CD4-positive, CD25-positive, alpha-beta regulatory T cell (primary cell): ENCODE measurements at regions not wholly inside any gene's neighbourhood (a gene's known extent, or its start where the extent isn't known, plus 50 kb on each side); places are given as distances from the start of the nearest gene placed in this dataset.

ENCODE experiments used
- ATAC-seq, 2 donors: fragments of 150-1000 bp; cut with Tn5 transposase; one replicate each; pipeline ENCODE4 v1.10.0; 2021; ENCODE audit warnings: low read depth in 2 of 2, moderate number of reproducible peaks in 2 of 2, moderate library complexity in 1 of 2
- DNase-seq, 3 donors: peaks; one replicate each; pipeline versions ENCODE4 v3.0.0 to v3.0.0-alpha.2; 2012 to 2022; ENCODE audit warnings: mixed read lengths in 1 of 3
- H3K27ac ChIP-seq: one replicate; pipeline ENCODE4 v1.7.0; 2013; ENCODE audit warnings: mild to moderate bottlenecking, low read length; ENCODE audit not compliant: insufficient read depth, poor library complexity, severe bottlenecking
- H3K27me3 ChIP-seq: one replicate; pipeline ENCODE4 v1.7.0; 2013; ENCODE audit warnings: low read length; ENCODE audit not compliant: control insufficient read depth, insufficient read depth
- H3K36me3 ChIP-seq: one replicate; pipeline ENCODE4 v1.7.0; 2013; ENCODE audit warnings: mild to moderate bottlenecking, low read length, moderate library complexity; ENCODE audit not compliant: control insufficient read depth, insufficient read depth
- H3K4me1 ChIP-seq: 2 replicates; pipeline ENCODE4 v1.7.0; 2013; ENCODE audit warnings: mild to moderate bottlenecking, low read length; ENCODE audit not compliant: insufficient read depth, control insufficient read depth, poor library complexity, severe bottlenecking
- H3K4me3 ChIP-seq: one replicate; pipeline ENCODE4 v1.7.0; 2013; ENCODE audit warnings: low read depth, mild to moderate bottlenecking, low read length, moderate library complexity
- H3K9me3 ChIP-seq, 2 experiments: 1 replicate in 1 of 2; 2 replicates in 1 of 2; pipeline ENCODE4 v1.7.0; 2013; ENCODE audit warnings: low read length in 2 of 2, mild to moderate bottlenecking in 1 of 2, moderate library complexity in 1 of 2; ENCODE audit not compliant: control insufficient read depth in 2 of 2
- H3K27ac Mint-ChIP-seq, 3 donors: one replicate each; pipeline ENCODE4 v1.8.0; 2020 to 2022; ENCODE audit warnings: mild to moderate bottlenecking in 3 of 3, mixed read lengths in 3 of 3, moderate library complexity in 2 of 3
- H3K27me3 Mint-ChIP-seq: one replicate; pipeline ENCODE4 v1.8.0; 2022; ENCODE audit warnings: mild to moderate bottlenecking, mixed read lengths
- H3K36me3 Mint-ChIP-seq: one replicate; pipeline ENCODE4 v1.8.0; 2020; ENCODE audit warnings: mixed read lengths
- H3K4me1 Mint-ChIP-seq, 4 donors: one replicate each; pipeline ENCODE4 v1.8.0; 2020 to 2022; ENCODE audit warnings: mixed read lengths in 4 of 4, mild to moderate bottlenecking in 1 of 4
- H3K4me3 Mint-ChIP-seq, 4 donors: one replicate each; pipeline ENCODE4 v1.8.0; 2020 to 2022; ENCODE audit warnings: mild to moderate bottlenecking in 4 of 4, mixed read lengths in 4 of 4, moderate library complexity in 3 of 4
- H3K9me3 Mint-ChIP-seq, 7 donors: one replicate each; pipeline ENCODE4 v1.8.0; 2020 to 2022; ENCODE audit warnings: mixed read lengths in 7 of 7, mild to moderate bottlenecking in 3 of 7, moderate library complexity in 2 of 7

DNA sequence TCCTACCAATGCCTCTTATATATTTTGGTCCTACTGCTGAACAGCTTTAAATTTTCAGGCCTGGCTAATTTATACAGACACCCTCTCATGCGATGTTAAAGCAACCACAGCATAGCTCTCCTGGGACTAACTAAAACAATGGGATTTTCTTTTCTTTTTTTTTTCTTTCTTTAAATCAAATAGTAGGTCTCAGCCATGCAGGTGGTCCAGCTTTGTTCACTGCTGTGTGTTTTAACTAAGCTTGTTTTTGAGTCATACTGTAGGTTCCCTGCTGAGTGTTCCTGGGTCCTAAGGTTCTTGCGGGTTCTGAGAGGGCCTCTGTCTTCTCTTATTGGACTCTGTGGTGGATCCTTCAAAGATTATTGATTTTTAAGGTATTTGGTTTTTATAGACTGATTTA lies 113.1 kb upstream of the SORCS1 start:
- no peaks in the 10 kb centered on the region for H3K36me3 ChIP-seq
- H3K4me3 ChIP-seq = no peak overlapping the region
- H3K27ac ChIP-seq = no peak overlapping the region
- H3K27me3 ChIP-seq = no peaks in the 10 kb centered on the region
- DNase-seq (no peak), ATAC-seq (no peak)
- no peaks in the 10 kb centered on the region for H3K27me3 Mint-ChIP-seq
- H3K27ac Mint-ChIP-seq = no peak overlapping the region
- no peaks in the 10 kb centered on the region for H3K9me3 ChIP-seq
- no peaks in the 10 kb centered on the region for H3K36me3 Mint-ChIP-seq
- no peaks in the 10 kb centered on the region for H3K4me1 Mint-ChIP-seq
- no peaks in the 10 kb centered on the region for H3K4me1 ChIP-seq
- peaks cover 3 to 34% (median 10%) of the 10 kb centered on the region in 7 donors for H3K9me3 Mint-ChIP-seq
- no peak overlapping the region for H3K4me3 Mint-ChIP-seq

DNA sequence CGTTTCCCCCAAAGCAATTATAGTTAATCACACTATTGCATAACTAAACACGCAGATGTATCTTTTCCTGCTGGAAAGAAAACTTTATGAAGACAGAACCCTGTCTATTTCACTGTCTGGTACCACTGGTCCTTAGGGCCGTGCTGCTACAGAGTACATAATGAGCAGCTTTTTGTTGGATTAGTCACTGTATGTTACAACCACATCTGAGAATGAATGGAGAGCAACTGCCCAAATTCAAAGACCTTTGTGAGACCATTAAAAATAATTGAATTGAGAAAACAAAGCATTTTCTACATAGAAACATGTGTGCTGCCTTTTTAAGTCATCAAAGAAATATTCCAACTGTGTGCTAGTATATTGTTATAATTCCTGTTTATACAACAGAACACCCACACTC lies 111.3 kb upstream of the SORCS1 start:
- Histone ChIP-seq H3K27me3 (no peaks in the 10 kb centered on the region), H3K9me3 (no peaks in the 10 kb centered on the region), H3K4me3 (no peak overlapping the region), H3K36me3 (no peaks in the 10 kb centered on the region), H3K27ac (no peak overlapping the region), H3K4me1 (no peaks in the 10 kb centered on the region)
- H3K4me3 Mint-ChIP-seq = no peak overlapping the region
- DNase-seq (no peak), ATAC-seq (no peak)
- H3K27ac Mint-ChIP-seq = no peak overlapping the region
- H3K9me3 Mint-ChIP-seq = peaks cover 3 to 33% (median 10%) of the 10 kb centered on the region in 7 donors
- no peaks in the 10 kb centered on the region for H3K4me1 Mint-ChIP-seq
- H3K36me3 Mint-ChIP-seq = no peaks in the 10 kb centered on the region
- H3K27me3 Mint-ChIP-seq = no peaks in the 10 kb centered on the region

DNA sequence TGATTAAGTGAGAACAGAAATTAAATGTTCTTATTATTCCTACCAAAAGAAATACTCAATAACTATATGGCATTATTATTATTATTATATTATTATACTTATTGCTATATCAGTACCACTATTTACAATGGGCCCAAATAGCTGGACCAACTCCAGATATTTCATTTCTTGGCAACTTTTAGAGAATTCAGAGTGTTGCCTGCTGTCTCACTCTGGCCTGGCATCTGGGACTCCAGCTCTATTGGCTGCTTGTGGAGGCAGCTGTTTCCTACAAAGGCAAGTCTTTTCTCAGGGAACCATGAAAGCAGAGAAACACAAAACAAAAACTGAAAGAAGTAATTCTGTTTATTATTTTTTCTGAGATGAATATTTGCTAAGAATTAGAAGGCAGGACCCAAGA lies 105.1 kb upstream of the SORCS1 start:
- H3K9me3 Mint-ChIP-seq = peaks cover 4 to 37% (median 13%) of the 10 kb centered on the region in 7 donors
- Histone ChIP-seq H3K27me3 (no peaks in the 10 kb centered on the region), H3K27ac (no peak overlapping the region), H3K9me3 (peaks cover 2 to 3% of the 10 kb centered on the region in 2 experiments), H3K36me3 (no peaks in the 10 kb centered on the region), H3K4me1 (no peaks in the 10 kb centered on the region), H3K4me3 (no peak overlapping the region)
- DNase-seq (no peak), ATAC-seq (no peak)
- H3K27ac Mint-ChIP-seq = no peak overlapping the region
- H3K36me3 Mint-ChIP-seq = no peaks in the 10 kb centered on the region
- H3K4me1 Mint-ChIP-seq = no peaks in the 10 kb centered on the region
- H3K4me3 Mint-ChIP-seq = no peak overlapping the region
- no peaks in the 10 kb centered on the region for H3K27me3 Mint-ChIP-seq

DNA sequence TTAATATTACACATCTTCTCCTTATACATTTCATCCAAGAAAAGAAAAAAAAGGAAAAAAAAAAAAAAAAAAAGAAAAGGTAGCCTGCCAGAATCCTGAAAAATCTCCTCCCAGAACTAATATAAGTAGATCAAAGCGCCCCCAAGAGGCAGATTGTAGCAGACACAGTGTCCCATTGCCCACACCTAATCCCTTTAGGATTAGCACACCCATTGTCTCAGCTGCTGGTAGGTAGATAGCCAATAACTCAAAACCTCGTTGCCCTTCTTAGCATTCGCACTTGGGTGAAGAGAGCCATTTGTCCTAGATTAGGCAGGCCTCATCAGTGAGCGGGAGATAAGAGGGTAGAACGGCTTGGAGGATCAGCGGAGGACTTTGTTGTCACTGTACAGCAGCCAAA lies 100.2 kb upstream of the SORCS1 start:
- no peak for ATAC-seq

DNA sequence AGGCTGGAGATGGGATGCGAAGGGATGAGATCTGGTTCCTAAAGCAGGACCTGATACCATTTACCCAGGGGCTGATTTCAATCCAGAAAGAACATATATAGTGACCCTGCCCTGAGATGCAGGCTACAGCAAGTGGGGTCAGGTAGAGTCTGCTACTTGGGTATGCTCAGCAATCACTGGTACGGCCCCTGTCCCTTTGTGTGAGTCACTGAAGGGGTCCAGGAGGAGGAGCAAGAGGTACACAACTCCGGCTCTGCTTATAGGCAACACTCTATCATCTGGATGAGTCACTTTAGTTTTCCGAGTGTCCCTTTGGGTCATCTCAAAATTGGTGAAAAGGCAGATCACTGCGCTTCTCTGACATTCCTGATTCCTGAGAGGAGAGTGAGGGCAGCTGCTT lies 79.6 kb upstream of the SORCS1 start:
- Histone ChIP-seq H3K9me3 (no peaks in the 10 kb centered on the region), H3K27me3 (no peaks in the 10 kb centered on the region), H3K4me1 (no peaks in the 10 kb centered on the region), H3K4me3 (no peak overlapping the region), H3K27ac (no peak overlapping the region), H3K36me3 (no peaks in the 10 kb centered on the region)
- Mint-ChIP-seq H3K9me3 (peaks cover 0 to 16% (median 5%) of the 10 kb centered on the region in 7 donors), H3K27ac (no peak overlapping the region), H3K27me3 (no peaks in the 10 kb centered on the region), H3K4me1 (no peaks in the 10 kb centered on the region), H3K4me3 (no peak overlapping the region), H3K36me3 (no peaks in the 10 kb centered on the region)
- DNase-seq = no peak
- ATAC-seq = no peak

More for the DNA sequence above, 100.2 kb upstream of the SORCS1 start:
- H3K27me3 Mint-ChIP-seq = no peaks in the 10 kb centered on the region
- Histone ChIP-seq H3K4me1 (no peaks in the 10 kb centered on the region), H3K27me3 (no peaks in the 10 kb centered on the region), H3K27ac (no peak overlapping the region), H3K36me3 (no peaks in the 10 kb centered on the region), H3K9me3 (peaks cover 0 to 3% of the 10 kb centered on the region in 2 experiments), H3K4me3 (no peak overlapping the region)
- H3K36me3 Mint-ChIP-seq = no peaks in the 10 kb centered on the region
- no peak overlapping the region for H3K27ac Mint-ChIP-seq
- H3K9me3 Mint-ChIP-seq = peaks cover 4 to 38% (median 13%) of the 10 kb centered on the region in 7 donors
- no peaks in the 10 kb centered on the region for H3K4me1 Mint-ChIP-seq
- DNase-seq = no peak
- H3K4me3 Mint-ChIP-seq = no peak overlapping the region

DNA sequence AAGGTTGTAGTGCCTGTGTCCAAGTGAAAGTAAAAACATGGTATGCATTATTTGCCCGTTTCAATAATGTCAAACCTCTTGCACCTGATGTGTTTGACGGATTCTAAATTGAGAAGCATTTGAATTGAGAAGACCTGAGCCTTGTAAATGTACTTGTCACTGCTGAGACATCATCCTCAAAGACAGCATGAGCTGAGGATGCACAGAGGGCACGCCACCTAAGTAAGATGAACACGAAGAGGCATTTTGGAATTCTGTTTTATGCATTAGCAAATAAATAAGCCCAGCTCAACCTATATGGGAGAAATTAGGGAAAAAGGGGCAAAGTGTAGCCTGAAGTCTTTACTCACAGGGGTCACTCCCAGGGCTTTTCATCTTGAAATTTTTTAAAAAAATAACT lies 73.8 kb upstream of the SORCS1 start:
- ATAC-seq = no peak
- H3K4me3 Mint-ChIP-seq = no peak overlapping the region

DNA sequence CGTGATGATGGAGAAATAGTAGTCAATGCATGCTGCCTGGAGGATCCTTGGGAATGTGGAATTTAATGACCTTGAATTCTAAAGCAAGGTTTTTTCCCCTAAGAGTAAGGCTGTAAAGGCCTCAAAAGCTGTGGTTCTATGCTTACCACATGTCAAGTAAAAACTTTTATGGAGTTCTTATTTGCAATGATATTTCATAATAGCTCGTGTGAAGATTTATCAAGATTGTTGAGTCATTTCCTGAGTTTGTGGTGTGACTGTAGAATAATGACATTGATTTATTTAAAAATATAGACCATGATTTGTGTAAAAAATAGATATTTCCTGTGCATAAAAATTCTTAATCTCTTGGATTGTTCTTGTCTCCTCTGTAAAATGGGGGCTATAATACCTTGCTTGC lies 67.5 kb upstream of the SORCS1 start:
- no peak overlapping the region for H3K27ac Mint-ChIP-seq
- no peak for DNase-seq
- H3K27ac ChIP-seq = no peak overlapping the region
- no peak overlapping the region for H3K4me3 ChIP-seq
- ATAC-seq = no peak
- no peaks in the 10 kb centered on the region for H3K27me3 ChIP-seq
- H3K4me3 Mint-ChIP-seq = no peak overlapping the region
- no peaks in the 10 kb centered on the region for H3K4me1 Mint-ChIP-seq
- H3K27me3 Mint-ChIP-seq = no peaks in the 10 kb centered on the region
- H3K36me3 Mint-ChIP-seq = no peaks in the 10 kb centered on the region
- peaks cover 5 to 35% (median 14%) of the 10 kb centered on the region in 7 donors for H3K9me3 Mint-ChIP-seq
- peaks cover 0 to 7% of the 10 kb centered on the region in 2 experiments for H3K9me3 ChIP-seq
- no peaks in the 10 kb centered on the region for H3K4me1 ChIP-seq
- H3K36me3 ChIP-seq = no peaks in the 10 kb centered on the region

More for the DNA sequence above, 73.8 kb upstream of the SORCS1 start:
- Histone ChIP-seq H3K27ac (no peak overlapping the region), H3K4me1 (no peaks in the 10 kb centered on the region), H3K27me3 (no peaks in the 10 kb centered on the region), H3K4me3 (no peak overlapping the region), H3K36me3 (no peaks in the 10 kb centered on the region), H3K9me3 (peaks cover 0 to under 1% of the 10 kb centered on the region in 2 experiments)
- Mint-ChIP-seq H3K9me3 (peaks cover 5 to 22% (median 9%) of the 10 kb centered on the region in 7 donors), H3K36me3 (no peaks in the 10 kb centered on the region), H3K27me3 (no peaks in the 10 kb centered on the region), H3K4me1 (no peaks in the 10 kb centered on the region), H3K27ac (no peak overlapping the region)
- DNase-seq = no peak

DNA sequence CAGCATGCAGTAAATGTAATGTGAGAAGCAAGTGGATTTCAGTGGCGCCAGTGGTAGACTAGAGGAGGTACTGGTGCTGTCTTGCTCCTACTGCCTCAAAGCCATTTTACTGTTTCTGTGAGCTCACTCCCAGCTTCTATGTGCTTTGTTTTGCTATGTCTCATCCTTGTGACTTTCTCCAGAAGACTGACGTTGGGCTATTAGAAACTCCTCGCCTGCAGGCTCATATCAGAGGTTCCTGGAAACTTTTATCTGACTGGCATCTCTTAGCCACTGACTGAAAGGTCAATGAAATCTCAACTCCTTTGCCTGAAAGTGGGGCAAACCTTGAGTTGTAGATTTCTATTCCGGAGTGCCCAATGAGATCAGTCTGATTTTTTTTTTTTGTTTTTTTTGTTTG lies 66.4 kb upstream of the SORCS1 start:
- Mint-ChIP-seq H3K9me3 (peaks cover 6 to 30% (median 14%) of the 10 kb centered on the region in 7 donors), H3K4me1 (no peaks in the 10 kb centered on the region), H3K27ac (no peak overlapping the region), H3K36me3 (no peaks in the 10 kb centered on the region), H3K4me3 (no peak overlapping the region), H3K27me3 (no peaks in the 10 kb centered on the region)
- Histone ChIP-seq H3K9me3 (peaks cover 0 to 7% of the 10 kb centered on the region in 2 experiments), H3K27ac (no peak overlapping the region), H3K27me3 (no peaks in the 10 kb centered on the region), H3K36me3 (no peaks in the 10 kb centered on the region), H3K4me1 (no peaks in the 10 kb centered on the region), H3K4me3 (no peak overlapping the region)
- no peak for DNase-seq
- ATAC-seq = no peak
